Right lobe of liver (tissue), 6 donors: ENCODE measurements at regions not wholly inside any gene's neighbourhood (a gene's known extent, or its start where the extent isn't known, plus 50 kb on each side); places are given as distances from the start of the nearest gene placed in this dataset.

Source experiments
- ATAC-seq, 4 donors: fragments of 200-7000 bp; cut with Tn5 transposase; one replicate each; pipeline ENCODE4 v1.9.1; 2020; ENCODE audit warnings: mild to moderate bottlenecking in 4 of 4, moderate library complexity in 4 of 4
- DNase-seq, 3 donors: peaks; one replicate each; pipeline ENCODE4 v3.0.0-alpha.2; 2020
- H3K27ac ChIP-seq, 3 donors: fragments of 200-600 bp; one replicate each; pipeline ENCODE4 v1.8.0; 2022
- H3K27me3 ChIP-seq, 2 donors: fragments of 200-600 bp; one replicate each; pipeline ENCODE4 v1.8.0; 2022
- H3K36me3 ChIP-seq, 4 donors: fragments of 200-600 bp; sonication (generic) in 1 of 4; one replicate each; pipeline versions ENCODE4 v1.5.1 to v1.8.0; 2017 to 2022; ENCODE audit warnings: control low read depth in 1 of 4
- H3K4me1 ChIP-seq, 4 donors: fragments of 200-600 bp; sonication (generic) in 1 of 4; one replicate each; pipeline versions ENCODE4 v1.5.1 to v1.8.0; 2017 to 2022; ENCODE audit warnings: control low read depth in 1 of 4
- H3K4me3 ChIP-seq, 3 donors: fragments of 200-600 bp; one replicate each; pipeline ENCODE4 v1.8.0; 2022
- H3K9me3 ChIP-seq, 4 donors: fragments of 200-600 bp; sonication (generic) in 1 of 4; one replicate each; pipeline versions ENCODE4 v1.5.1 to v1.8.0; 2017 to 2022; ENCODE audit warnings: control low read depth in 1 of 4
- CTCF ChIP-seq, 4 donors: fragments of 200-600 bp in 3 of 4; fragments of 450-650 bp in 1 of 4; IDR thresholded peaks; one replicate each; pipeline versions ENCODE4 v1.5.1 to v1.8.0; 2016 to 2022; ENCODE audit warnings: antibody characterized with exemption in 4 of 4, mild to moderate bottlenecking in 2 of 4
- POLR2A ChIP-seq: fragments of 450-650 bp; IDR thresholded peaks from one replicate; pipeline ENCODE4 v1.6.1; 2017; ENCODE audit warnings: antibody characterized with exemption, mild to moderate bottlenecking
- WGBS: methylation state at CpG from one replicate; pipeline ENCODE4 v1.1.6; 2018; ENCODE audit warnings: low coverage, low lambda C conversion rate; ENCODE audit not compliant: insufficient coverage; ENCODE audit errors: missing lambda C conversion rate; 5-methylcytosine and 5-hydroxymethylcytosine counted together
- intact Hi-C, 2 donors: fragments of 100-400 bp; cut with DNase I; formaldehyde crosslinking; loops; one replicate each; pipeline versions ENCODE4 v1.11.2 to v1.14.1; 2022
- donor health status: DM: no; HTN: yes; CAD: no.
- donor health status: DM: no; HTN: no; CAD: no.
- donor health status: DM: no; HTN: no; CAD: no.
- donor health status: DM: no; HTN: yes; CAD: no.
- donor health status: DM: no; HTN: yes; CAD: no.

- WGBS, result 53% methylated on average over 4 of the region's 4 CpGs
- Histone ChIP-seq H3K36me3 (no peaks in the 10 kb centered on the region), H3K4me3 (no peak overlapping the region), H3K4me1 (no peaks in the 10 kb centered on the region), H3K27ac (no peak overlapping the region), H3K9me3 (no peaks in the 10 kb centered on the region), H3K27me3 (no peaks in the 10 kb centered on the region)
- DNase-seq, result no peak
- intact Hi-C loops, result loop anchor here in 1 of 2 donors (10.0 kb wide), 1 partner anchor 132 kb away; no protein-coding TSS in a partner anchor
- no peak for TF ChIP-seq CTCF (IDR thresholded peaks at IDR 0.05)
- TF ChIP-seq POLR2A, result no peak
- ATAC-seq, result no peak
Observed at GRCh38 chr10:101303087-101303703, 50.8 kb upstream of the BTRC start.
